GM12865 (cell line): ENCODE measurements at regions not wholly inside any gene's neighbourhood (a gene's known extent, or its start where the extent isn't known, plus 50 kb on each side); places are given as distances from the start of the nearest gene placed in this dataset.

Source experiments
- DNase-seq: peaks from one replicate; pipeline ENCODE4 v3.0.0; 2010; ENCODE audit warnings: low read depth
- H3K4me3 ChIP-seq: 2 replicates; pipeline ENCODE4 v1.5.1; 2011; ENCODE audit warnings: mild to moderate bottlenecking, low read depth, low read length, control low read depth
- CTCF ChIP-seq: IDR thresholded peaks from 2 replicates; pipeline ENCODE4 v1.5.1; 2011; ENCODE audit warnings: low read length, control low read depth, low read depth, inconsistent platforms; ENCODE audit not compliant: insufficient read depth; ENCODE audit errors: missing control alignments

GRCh38 chr9:82560036-82560435 lies 502.9 kb downstream of the RASEF start:
- no peak for DNase-seq
- no peak for TF ChIP-seq CTCF

GRCh38 chr9:82560457-82560904 lies 502.5 kb downstream of the RASEF start:
- H3K4me3 ChIP-seq = no peak overlapping the region
- DNase-seq = no peak
- no peak for TF ChIP-seq CTCF

More at GRCh38 chr9:82560036-82560435, 502.9 kb downstream of the RASEF start:
- no peak overlapping the region for H3K4me3 ChIP-seq

GRCh38 chr9:82563094-82563493 lies 499.8 kb downstream of the RASEF start:
- TF ChIP-seq CTCF = no peak
- DNase-seq = no peak
- H3K4me3 ChIP-seq = no peak overlapping the region

GRCh38 chr9:82563841-82564240 lies 499.1 kb downstream of the RASEF start:
- H3K4me3 ChIP-seq = no peak overlapping the region
- no peak for DNase-seq
- TF ChIP-seq CTCF = no peak

- DNase-seq = no peak
- TF ChIP-seq CTCF = no peak
Measured at GRCh38 chr9:82565188-82565969, 497.6 kb downstream of the RASEF start.

GRCh38 chr9:82567953-82568352 lies 495.0 kb downstream of the RASEF start:
- no peak for TF ChIP-seq CTCF
- no peak overlapping the region for H3K4me3 ChIP-seq
- DNase-seq = no peak

More at GRCh38 chr9:82565188-82565969, 497.6 kb downstream of the RASEF start:
- H3K4me3 ChIP-seq = no peak overlapping the region

GRCh38 chr9:82570226-82570625 lies 492.7 kb downstream of the RASEF start:
- no peak for TF ChIP-seq CTCF
- DNase-seq = no peak
- H3K4me3 ChIP-seq = no peak overlapping the region
